ENCODE measurements at regions not wholly inside any gene's neighbourhood (a gene's known extent, or its start where the extent isn't known, plus 50 kb on each side); places are given as distances from the start of the nearest gene placed in this dataset.

GRCh38 chr7:25963733-25964132 lies 188.3 kb upstream of the NFE2L3 start:
- no peak for DNase-seq (ENCODE audit: low spot score in 2 of 2)
- in situ Hi-C loops (cut with MboI; ENCODE audit: low sequenced_read_pairs): no loop called here
- no peaks in the 10 kb centered on the region for H3K4me1 ChIP-seq

GRCh38 chr7:25964483-25964991 lies 187.5 kb upstream of the NFE2L3 start:
- in situ Hi-C loops (cut with MboI; ENCODE audit: low sequenced_read_pairs): no loop called here
- Histone ChIP-seq H3K36me3 (replicated peaks) (no peaks in the 10 kb centered on the region), H3K4me1 (no peaks in the 10 kb centered on the region)

More at GRCh38 chr7:25963733-25964132, 188.3 kb upstream of the NFE2L3 start:
- Histone ChIP-seq H3K9me3 (no peaks in the 10 kb centered on the region), H3K27me3 (ENCODE audit: low read depth) (peaks cover 18% of the 10 kb centered on the region), H3K4me3 (no peak overlapping the region), H3K36me3 (replicated peaks) (no peaks in the 10 kb centered on the region)

GRCh38 chr7:25965405-25966123 lies 186.4 kb upstream of the NFE2L3 start:
- in situ Hi-C loops (cut with MboI; ENCODE audit: low sequenced_read_pairs): no loop called here
- Histone ChIP-seq H3K27me3 (ENCODE audit: low read depth) (peaks cover 21% of the 10 kb centered on the region), H3K9me3 (no peaks in the 10 kb centered on the region), H3K36me3 (replicated peaks) (no peaks in the 10 kb centered on the region), H3K4me3 (no peak overlapping the region), H3K4me1 (no peaks in the 10 kb centered on the region)
- no peak for DNase-seq (ENCODE audit: low spot score in 2 of 2)

More at GRCh38 chr7:25964483-25964991, 187.5 kb upstream of the NFE2L3 start:
- Histone ChIP-seq H3K27me3 (ENCODE audit: low read depth) (peaks cover 18% of the 10 kb centered on the region), H3K4me3 (no peak overlapping the region), H3K9me3 (no peaks in the 10 kb centered on the region)
- DNase-seq (ENCODE audit: low spot score in 2 of 2): no peak

- in situ Hi-C loops (cut with MboI; ENCODE audit: low sequenced_read_pairs): no loop called here
- Histone ChIP-seq H3K27me3 (ENCODE audit: low read depth) (peaks cover 21% of the 10 kb centered on the region), H3K36me3 (replicated peaks) (no peaks in the 10 kb centered on the region), H3K4me1 (no peaks in the 10 kb centered on the region), H3K9me3 (no peaks in the 10 kb centered on the region), H3K4me3 (no peak overlapping the region)
- DNase-seq (ENCODE audit: low spot score in 2 of 2): no peak
Measured at GRCh38 chr7:25966469-25966868, 185.5 kb upstream of the NFE2L3 start.

- no peaks in the 10 kb centered on the region for H3K9me3 ChIP-seq
- no peaks in the 10 kb centered on the region for H3K4me1 ChIP-seq
- DNase-seq (ENCODE audit: low spot score in 2 of 2): no peak
- no peaks in the 10 kb centered on the region for H3K36me3 ChIP-seq (replicated peaks)
- in situ Hi-C loops (cut with MboI; ENCODE audit: low sequenced_read_pairs): no loop called here
- no peak overlapping the region for H3K4me3 ChIP-seq
- H3K27me3 ChIP-seq (ENCODE audit: low read depth): peaks cover 21% of the 10 kb centered on the region
Measured at GRCh38 chr7:25967278-25968204, 184.5 kb upstream of the NFE2L3 start.

- Histone ChIP-seq H3K9me3 (no peaks in the 10 kb centered on the region), H3K36me3 (replicated peaks) (no peaks in the 10 kb centered on the region), H3K27me3 (ENCODE audit: low read depth) (peaks cover 21% of the 10 kb centered on the region), H3K4me3 (no peak overlapping the region), H3K4me1 (no peaks in the 10 kb centered on the region)
- no peak for DNase-seq (ENCODE audit: low spot score in 2 of 2)
- in situ Hi-C loops (cut with MboI; ENCODE audit: low sequenced_read_pairs): no loop called here
Measured at GRCh38 chr7:25968205-25968993, 183.6 kb upstream of the NFE2L3 start.

GRCh38 chr7:25970356-25970755 lies 181.6 kb upstream of the NFE2L3 start:
- in situ Hi-C loops (cut with MboI; ENCODE audit: low sequenced_read_pairs): no loop called here
- Histone ChIP-seq H3K27me3 (ENCODE audit: low read depth) (peaks cover 17% of the 10 kb centered on the region), H3K4me1 (no peaks in the 10 kb centered on the region), H3K4me3 (no peak overlapping the region), H3K36me3 (replicated peaks) (no peaks in the 10 kb centered on the region), H3K9me3 (no peaks in the 10 kb centered on the region)
- DNase-seq (ENCODE audit: low spot score in 2 of 2): no peak

- H3K27me3 ChIP-seq (ENCODE audit: low read depth): peaks cover 12% of the 10 kb centered on the region
- no peaks in the 10 kb centered on the region for H3K9me3 ChIP-seq
- no peak for DNase-seq (ENCODE audit: low spot score in 2 of 2)
- H3K4me3 ChIP-seq: no peak overlapping the region
- in situ Hi-C loops (cut with MboI; ENCODE audit: low sequenced_read_pairs): no loop called here
- H3K36me3 ChIP-seq (replicated peaks): no peaks in the 10 kb centered on the region
- no peaks in the 10 kb centered on the region for H3K4me1 ChIP-seq
Measured at GRCh38 chr7:25970911-25971310, 181.1 kb upstream of the NFE2L3 start.

- H3K4me1 ChIP-seq: no peaks in the 10 kb centered on the region
- in situ Hi-C loops (cut with MboI; ENCODE audit: low sequenced_read_pairs): no loop called here
- H3K9me3 ChIP-seq: peaks cover 5% of the 10 kb centered on the region; the same call in 1 of the 2 replicates
- H3K4me3 ChIP-seq: no peak overlapping the region
- no peaks in the 10 kb centered on the region for H3K36me3 ChIP-seq (replicated peaks)
- DNase-seq (ENCODE audit: low spot score in 2 of 2): no peak
- peaks cover 7% of the 10 kb centered on the region for H3K27me3 ChIP-seq (ENCODE audit: low read depth)
Measured at GRCh38 chr7:25976630-25977029, 175.4 kb upstream of the NFE2L3 start.

GRCh38 chr7:25978466-25978865 lies 173.5 kb upstream of the NFE2L3 start:
- H3K36me3 ChIP-seq (replicated peaks): no peaks in the 10 kb centered on the region
- H3K4me3 ChIP-seq: no peak overlapping the region
- no peak for DNase-seq (ENCODE audit: low spot score in 2 of 2)
- peaks cover 7% of the 10 kb centered on the region for H3K27me3 ChIP-seq (ENCODE audit: low read depth)
- H3K9me3 ChIP-seq: peaks cover 5% of the 10 kb centered on the region; the same call in 1 of the 2 replicates
- in situ Hi-C loops (cut with MboI; ENCODE audit: low sequenced_read_pairs): no loop called here
- no peaks in the 10 kb centered on the region for H3K4me1 ChIP-seq

- H3K36me3 ChIP-seq (replicated peaks): no peaks in the 10 kb centered on the region
- DNase-seq (ENCODE audit: low spot score in 2 of 2): no peak
- H3K27me3 ChIP-seq (ENCODE audit: low read depth): peaks cover 4% of the 10 kb centered on the region
- in situ Hi-C loops (cut with MboI; ENCODE audit: low sequenced_read_pairs): no loop called here
- H3K9me3 ChIP-seq: peaks cover 5% of the 10 kb centered on the region; the same call in 1 of the 2 replicates
- H3K4me1 ChIP-seq: no peaks in the 10 kb centered on the region
- H3K4me3 ChIP-seq: no peak overlapping the region
Measured at GRCh38 chr7:25979605-25980004, 172.4 kb upstream of the NFE2L3 start.

- Histone ChIP-seq H3K27me3 (ENCODE audit: low read depth) (peaks cover 3% of the 10 kb centered on the region; the same call in 1 of the 2 replicates), H3K4me1 (no peaks in the 10 kb centered on the region), H3K9me3 (no peaks in the 10 kb centered on the region), H3K36me3 (replicated peaks) (no peaks in the 10 kb centered on the region), H3K4me3 (no peak overlapping the region)
- in situ Hi-C loops (cut with MboI; ENCODE audit: low sequenced_read_pairs): no loop called here
- no peak for DNase-seq (ENCODE audit: low spot score in 2 of 2)
Measured at GRCh38 chr7:25982684-25983083, 169.3 kb upstream of the NFE2L3 start.

- Histone ChIP-seq H3K4me3 (no peak overlapping the region), H3K27me3 (ENCODE audit: low read depth) (peaks cover 3% of the 10 kb centered on the region; the same call in 1 of the 2 replicates), H3K36me3 (replicated peaks) (no peaks in the 10 kb centered on the region), H3K4me1 (no peaks in the 10 kb centered on the region), H3K9me3 (no peaks in the 10 kb centered on the region)
- in situ Hi-C loops (cut with MboI; ENCODE audit: low sequenced_read_pairs): no loop called here
- DNase-seq (ENCODE audit: low spot score in 2 of 2): no peak
Measured at GRCh38 chr7:25985196-25985595, 166.8 kb upstream of the NFE2L3 start.

Measured in HAP-1 (cell line).